EL (cell line): ENCODE measurements at regions not wholly inside any gene's neighbourhood (a gene's known extent, or its start where the extent isn't known, plus 50 kb on each side); places are given as distances from the start of the nearest gene placed in this dataset.
"Not testable (repeated sequence)": the region's sequence is repeated elsewhere in the genome, so short reads cannot be mapped to it uniquely, and the experiment has no call there.

ENCODE experiments used
- DNase-seq: peaks from one replicate; pipeline ENCODE4 v3.0.0-alpha.2; 2016

DNA sequence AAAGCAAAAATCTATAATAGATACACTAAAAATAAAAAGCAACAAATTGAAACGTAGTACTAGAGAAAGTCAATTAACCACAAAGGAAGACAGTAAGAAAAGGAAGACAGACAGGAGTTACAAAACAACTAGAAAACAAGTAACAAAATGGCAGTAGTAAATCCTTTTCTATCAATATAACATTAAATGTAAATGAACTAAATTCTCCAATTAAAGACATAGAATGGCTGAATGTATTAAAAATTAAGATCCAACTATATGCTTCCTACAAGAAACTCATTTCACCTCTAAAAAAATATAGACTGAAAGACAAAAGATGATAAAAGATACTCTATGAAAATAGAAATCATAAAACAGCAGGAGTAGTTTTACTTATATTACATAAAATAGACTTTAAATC is 79.1 kb downstream of the CTH start:
- DNase-seq, result no peak

- no peak for DNase-seq
These were observed 84.3 kb downstream of the CTH start for GRCh38 chr1:70495370-70495769.

- no peak for DNase-seq
These were observed 85.1 kb downstream of the CTH start for GRCh38 chr1:70496181-70496580.

DNA sequence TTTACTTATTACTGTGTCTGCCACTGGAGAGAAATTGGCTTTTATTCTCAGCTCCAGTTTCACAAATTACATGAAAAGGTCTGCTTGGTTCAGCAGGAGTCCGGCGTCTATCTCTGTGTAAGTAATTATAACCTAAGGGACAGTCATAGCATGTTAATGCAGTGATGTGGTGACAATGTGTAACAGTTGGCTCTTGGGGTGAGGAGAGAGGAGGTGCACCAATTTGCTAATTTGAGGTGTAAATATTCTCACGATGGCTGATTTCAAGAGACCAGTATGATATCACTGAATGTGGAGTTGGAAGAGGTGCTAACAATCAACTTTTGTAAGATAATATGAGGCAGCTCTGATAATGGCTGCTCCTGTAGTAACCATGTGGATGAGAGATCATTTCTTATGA is 86.1 kb downstream of the CTH start:
- DNase-seq, result no peak

DNA sequence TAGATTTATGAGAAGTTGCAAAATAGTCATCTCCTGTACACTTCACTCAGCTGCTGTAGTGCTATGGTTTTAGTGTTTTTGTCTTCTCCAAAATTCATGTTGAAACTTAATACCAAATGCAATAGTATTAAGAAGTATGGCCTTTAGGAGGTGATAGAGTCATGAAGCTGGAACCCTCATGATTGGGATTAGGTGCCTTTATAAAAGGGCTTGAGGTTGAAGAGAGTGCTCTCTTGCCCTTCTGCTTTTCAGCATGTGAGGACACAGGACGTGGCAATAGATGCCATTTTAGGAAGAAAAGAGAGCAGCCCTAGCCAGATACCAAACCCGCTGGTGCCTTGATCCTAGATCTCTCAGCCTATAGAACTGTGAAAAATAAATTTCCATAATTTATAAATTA is 87.6 kb downstream of the CTH start:
- DNase-seq, result no peak

- peak; percentile 32 for DNase-seq
These were observed 88.6 kb downstream of the CTH start for GRCh38 chr1:70499695-70500094.

GRCh38 chr1:70503358-70503757 is 92.3 kb downstream of the CTH start:
- DNase-seq, result peak; percentile 56

DNA sequence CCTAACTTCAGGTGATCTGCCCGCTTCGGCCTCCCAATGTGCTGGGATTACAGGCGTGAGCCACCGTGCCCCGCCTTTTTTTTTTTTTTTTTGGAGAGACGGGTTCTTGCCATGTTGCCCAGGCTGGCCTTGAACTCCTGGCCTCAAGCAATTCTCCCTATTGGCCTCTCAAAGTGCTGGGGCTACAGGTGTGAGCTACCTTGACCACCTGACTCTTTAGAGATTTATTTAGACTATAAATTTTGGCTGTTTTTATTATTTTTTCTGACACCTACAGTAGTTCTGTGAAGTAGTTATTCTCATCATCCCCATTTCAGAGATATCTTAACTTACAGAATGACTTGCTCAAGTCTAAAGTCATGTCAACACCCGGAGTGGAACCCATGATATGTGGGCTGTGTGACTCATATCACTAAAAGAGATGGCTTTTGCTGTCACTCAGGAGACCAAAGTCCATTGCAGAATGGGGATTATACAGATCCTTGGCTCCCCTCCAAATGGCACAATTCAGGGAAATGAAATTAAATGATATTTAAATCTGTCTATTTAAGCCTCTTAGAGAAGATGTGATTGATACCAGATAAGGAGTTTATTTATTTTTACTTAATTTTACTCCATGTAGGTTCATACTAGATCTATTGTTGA is 93.2 kb downstream of the CTH start:
- peak; percentile 56 for DNase-seq

DNA sequence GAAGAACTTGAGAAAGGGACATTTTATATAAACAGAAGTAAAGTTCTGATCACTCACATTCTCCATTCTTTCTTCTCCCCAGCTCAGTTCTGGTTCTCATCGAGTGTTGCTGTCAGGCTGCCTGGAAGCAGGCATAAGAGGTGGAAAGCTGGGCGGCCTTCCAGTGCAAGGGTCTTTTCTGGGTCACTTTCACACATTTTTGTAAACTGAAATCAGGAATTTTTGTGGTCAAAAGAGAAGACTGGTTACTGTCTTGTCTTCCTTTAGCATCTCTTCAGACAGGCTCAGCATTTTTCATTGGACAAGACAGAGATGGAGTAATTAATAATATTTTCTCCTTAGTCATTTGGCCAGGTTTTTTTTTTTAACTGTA is 93.7 kb downstream of the CTH start:
- peak; percentile 94 for DNase-seq

DNA sequence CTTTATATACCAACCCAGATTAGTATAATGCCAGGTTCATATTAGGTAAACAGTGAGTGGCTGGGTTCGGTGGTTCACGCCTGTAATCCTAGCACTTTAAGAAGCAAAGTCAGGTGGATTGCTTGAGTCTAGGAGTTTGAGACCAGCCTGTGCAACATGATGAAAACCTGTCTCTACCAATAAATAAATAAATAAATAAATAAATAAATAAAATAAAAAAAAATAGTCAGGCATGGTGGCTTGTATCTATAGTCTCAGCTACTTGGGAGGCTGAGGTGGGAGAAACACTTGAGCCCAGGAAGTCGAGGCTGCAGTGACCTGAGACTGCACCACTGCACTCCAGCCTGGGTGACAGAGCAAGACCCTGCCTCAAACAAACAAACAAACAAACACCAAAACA is 96.9 kb downstream of the CTH start:
- not testable (repeated sequence) for DNase-seq

GRCh38 chr1:70509996-70510876 is 99.2 kb downstream of the CTH start:
- peak; percentile 93 for DNase-seq

DNA sequence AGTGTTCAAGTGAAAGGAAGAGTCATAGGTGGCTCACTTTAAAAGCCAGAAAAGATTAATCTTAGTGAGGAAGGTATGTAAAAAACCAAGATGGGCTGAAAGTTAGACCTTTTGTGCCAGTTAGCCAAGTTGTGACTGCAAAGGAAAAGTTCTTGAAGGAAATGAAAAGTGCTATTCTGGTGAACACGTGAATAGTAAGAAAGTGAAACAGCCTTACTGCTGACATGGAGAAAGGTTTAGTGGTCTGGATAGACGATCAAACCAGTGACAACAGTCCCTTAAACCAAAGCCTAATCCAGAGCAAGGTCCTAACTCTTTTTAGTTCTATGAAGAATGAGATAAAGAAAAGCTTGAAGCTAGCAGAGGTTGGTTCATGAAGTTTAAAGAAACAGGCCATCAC is 106.4 kb downstream of the CTH start:
- no peak for DNase-seq

GRCh38 chr1:70518106-70518505 is 107.0 kb downstream of the CTH start:
- no peak for DNase-seq

GRCh38 chr1:70528590-70529333 is 117.7 kb downstream of the CTH start:
- DNase-seq, result peak; percentile 32

GRCh38 chr1:70536708-70537366 is 125.8 kb downstream of the CTH start:
- peak; percentile 6 for DNase-seq

GRCh38 chr1:70537788-70538187 is 126.7 kb downstream of the CTH start:
- DNase-seq, result no peak

DNA sequence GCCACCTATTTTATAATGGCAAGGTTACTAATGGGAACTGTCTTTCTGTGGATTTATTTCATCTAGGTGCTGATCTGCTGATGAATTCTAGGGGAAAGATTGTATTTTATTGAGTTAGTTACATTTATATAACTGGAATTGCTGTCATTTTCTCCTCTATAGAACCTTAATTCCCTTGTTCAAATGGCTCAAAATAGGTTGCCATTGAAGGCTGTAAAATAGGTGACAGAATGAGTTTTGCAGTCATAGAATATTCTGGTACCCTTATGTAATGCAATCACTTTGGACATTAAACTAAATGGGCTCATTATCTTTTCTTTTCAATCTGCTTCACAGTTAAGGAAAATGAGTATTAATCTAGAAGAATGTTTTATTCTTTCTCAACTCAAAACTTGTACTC is 131.0 kb downstream of the CTH start:
- DNase-seq, result no peak

DNA sequence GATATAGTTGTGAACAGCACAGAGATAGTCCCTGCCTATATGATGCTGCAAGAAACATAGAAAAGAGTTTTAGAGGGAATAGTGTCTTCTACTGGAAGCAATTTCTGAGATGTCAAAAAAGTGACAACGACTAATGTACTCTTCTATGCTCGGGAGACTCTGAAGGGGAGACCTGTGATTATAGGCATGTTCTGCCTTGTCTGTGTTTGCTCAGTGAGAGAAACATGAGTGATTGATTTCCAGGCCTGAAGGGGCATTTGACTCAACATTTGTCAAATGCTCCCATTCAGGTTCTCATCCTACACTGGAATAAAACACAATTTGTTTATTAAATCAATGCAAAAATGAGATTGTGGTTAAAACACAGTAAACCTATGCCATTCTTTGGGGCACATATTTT is 131.8 kb downstream of the CTH start:
- no peak for DNase-seq

DNA sequence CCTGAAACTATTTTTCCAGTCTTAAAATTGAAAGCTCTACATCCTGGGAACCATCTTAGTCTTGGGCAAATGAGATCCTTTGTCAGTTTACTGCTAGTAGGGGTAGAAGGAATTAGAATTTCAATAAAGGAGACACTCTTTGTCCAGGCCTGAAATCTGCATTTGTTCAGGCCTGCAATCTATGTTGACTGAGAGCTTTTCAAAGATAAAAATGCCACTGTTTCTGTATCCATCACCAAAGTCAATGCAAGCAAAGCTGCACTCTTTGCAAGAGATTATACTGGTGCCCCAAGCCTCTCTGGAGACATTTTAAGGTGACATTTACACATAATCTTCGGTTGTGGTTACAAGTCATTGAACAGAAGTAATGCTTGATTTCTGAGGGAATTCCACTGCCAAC is 135.7 kb downstream of the CTH start:
- no peak for DNase-seq

- DNase-seq, result no peak
These were observed 141.8 kb downstream of the CTH start for GRCh38 chr1:70552662-70553566.

- no peak for DNase-seq
These were observed 142.5 kb downstream of the CTH start for GRCh38 chr1:70553567-70553956.

DNA sequence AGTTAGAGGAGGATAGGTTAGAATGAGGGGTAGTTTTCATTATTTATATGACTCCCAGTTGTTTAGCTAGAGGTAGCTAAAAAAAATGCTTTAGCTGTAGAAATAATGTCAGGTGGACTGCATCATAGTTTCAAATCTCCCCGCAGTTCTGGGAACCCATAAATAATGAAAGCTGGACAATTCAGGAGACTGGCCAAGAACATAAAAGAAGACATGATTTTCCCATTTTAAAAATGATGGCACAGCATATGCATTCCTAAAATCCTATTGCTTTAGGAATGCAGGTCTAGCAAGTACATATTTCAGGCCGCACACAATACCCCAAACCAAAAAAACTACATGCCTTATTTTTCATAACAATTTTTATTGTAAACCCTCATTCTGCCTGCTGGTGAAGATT is 143.3 kb downstream of the CTH start:
- no peak for DNase-seq
